ENCODE measurements at regions not wholly inside any gene's neighbourhood (a gene's known extent, or its start where the extent isn't known, plus 50 kb on each side); places are given as distances from the start of the nearest gene placed in this dataset.

- TF ChIP-seq CTCF (IDR thresholded peaks at IDR 0.05) (no peak), POLR2A (IDR thresholded peaks at IDR 0.05) (no peak)
These were observed 226.4 kb upstream of the POGK start for GRCh38 chr1:166612886-166613285.

All from Peyer's patch (tissue), 4 donors.